KG1 (cell line): ENCODE measurements at regions not wholly inside any gene's neighbourhood (a gene's known extent, or its start where the extent isn't known, plus 50 kb on each side); places are given as distances from the start of the nearest gene placed in this dataset.
"Not testable (repeated sequence)": the region's sequence is repeated elsewhere in the genome, so short reads cannot be mapped to it uniquely, and the experiment has no call there.

Experiments used
- DNase-seq: peaks from one replicate; lab custom pipeline; 2025; lab: John Stamatoyannopoulos, UW

DNA sequence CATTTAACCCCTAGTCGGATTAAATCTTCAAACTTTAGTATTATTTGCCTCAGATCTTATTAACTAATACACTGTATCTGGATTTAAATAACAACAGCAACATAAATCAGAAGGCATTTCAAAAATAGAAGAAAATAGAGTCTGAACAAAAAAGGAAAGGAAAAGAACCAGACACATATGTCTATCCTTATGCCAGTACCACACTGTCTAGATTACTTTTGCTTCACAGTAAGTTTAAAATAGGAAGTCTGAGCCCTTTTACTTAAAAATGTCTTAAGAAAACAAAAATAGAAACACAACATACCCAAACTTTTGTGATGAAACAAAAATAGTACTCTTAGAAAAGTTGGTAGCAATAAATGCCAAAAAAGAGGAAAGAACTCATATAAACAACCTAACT is 1615.8 kb downstream of the SI start:
- no peak for DNase-seq

DNA sequence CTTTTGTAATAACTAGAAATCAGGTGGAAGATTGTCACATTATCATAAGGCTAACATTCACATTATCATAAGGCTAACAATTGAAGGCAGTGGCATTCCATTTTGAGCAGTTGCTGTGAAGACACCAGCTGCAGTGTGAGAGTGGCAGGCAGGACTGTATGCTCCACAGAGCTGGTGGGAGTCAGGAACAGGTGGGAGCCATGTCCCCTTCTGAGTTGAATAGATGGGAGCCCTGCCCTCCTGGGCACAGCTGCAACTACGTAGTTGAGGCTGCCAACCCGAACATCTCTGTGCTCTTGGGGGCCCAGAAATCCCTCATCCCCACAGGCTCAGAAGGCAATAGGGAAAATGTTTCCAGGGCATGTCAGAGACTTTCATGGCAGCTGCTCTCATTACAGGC is 1627.6 kb downstream of the SI start:
- no peak for DNase-seq

DNA sequence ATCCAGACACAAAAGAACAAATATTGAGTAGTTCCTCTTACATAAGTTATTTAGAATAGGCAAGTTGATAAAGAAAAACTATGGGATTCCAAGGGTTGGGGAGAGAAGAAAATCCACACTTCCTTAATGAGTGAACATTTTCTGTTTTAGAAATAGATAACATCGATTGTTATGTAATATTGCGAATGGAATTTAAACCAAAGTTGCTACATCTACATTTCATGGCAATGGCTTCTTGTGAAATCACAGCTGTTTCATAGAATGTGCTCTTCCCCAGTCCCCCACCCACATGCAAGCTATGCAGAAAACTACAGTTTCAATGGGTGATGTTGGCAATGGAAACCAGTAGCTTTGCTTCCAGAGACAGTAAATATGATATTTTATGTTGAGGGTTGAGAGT is 1639.5 kb downstream of the SI start:
- no peak for DNase-seq

DNA sequence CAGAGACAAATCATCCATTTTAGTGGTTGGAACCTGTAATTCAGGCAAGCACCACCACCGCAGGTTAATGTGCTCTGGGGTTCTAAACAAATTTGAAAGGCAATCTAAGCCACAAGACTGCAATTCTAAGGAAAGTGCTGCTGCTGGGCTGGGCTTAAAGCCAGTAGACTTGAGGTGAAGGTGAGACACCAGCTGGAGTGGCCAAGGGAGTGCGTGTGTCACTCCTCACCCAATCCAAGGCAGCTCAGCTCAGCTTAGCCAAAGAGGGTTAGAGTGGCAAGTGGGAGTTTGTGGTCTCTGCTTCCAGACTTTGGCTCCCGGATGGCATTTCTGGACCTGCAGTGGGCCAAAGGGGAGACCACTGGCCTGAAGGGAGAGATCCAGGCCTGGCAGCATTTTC is 1655.6 kb downstream of the SI start:
- no peak for DNase-seq

DNA sequence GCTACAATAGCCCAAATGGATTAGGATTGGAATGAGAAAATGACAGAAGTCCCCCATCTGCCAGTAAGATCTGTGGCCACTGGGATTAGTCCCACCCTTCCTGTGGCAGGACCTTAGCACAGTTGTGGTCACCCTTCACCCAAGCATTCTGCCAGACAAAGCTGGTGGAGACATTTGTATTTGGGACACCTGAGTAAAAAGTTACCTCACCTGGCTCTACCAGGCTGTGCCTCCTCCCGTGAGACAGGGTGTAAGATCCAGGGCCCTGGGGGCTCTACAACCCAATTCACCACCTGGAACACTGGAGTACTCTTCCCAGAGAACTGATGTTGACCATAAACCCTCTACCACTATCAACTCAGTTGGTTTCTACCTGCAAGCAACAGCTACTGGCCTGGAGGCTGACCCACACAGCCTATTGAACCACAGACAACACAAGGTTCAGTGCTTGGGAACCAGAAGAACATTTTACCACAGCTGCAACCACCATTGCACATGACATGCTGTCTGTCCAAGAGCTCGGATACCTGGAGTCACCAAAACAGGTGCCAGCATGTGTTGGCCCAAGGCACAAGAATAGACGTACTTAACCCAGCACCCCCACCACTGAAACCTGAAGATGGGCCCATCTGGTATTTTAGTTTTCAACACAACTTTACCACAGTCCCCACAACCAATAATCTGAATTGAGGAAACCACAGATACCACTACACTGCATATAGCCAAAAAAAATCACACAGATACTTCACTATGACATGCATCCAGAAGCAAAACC is 1686.7 kb downstream of the SI start:
- no peak for DNase-seq

DNA sequence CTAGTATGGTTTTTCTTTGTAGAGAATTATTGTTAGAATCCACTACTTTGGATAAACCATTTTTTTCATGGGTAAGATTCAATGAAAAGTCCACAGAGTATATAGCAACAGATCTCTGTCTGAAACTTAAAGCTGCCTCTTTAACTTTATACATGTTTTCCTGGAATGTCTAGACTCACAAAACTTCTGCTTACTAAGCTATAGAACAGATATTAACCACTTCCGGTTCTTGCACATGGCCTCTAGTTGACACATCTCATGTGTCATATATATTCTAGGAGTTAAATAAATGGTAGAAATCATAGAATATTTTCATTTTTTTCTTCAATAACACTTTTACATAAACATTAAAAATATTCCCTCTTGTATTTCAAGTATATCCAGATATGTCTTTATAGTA is 1693.9 kb downstream of the SI start:
- DNase-seq: no peak

DNA sequence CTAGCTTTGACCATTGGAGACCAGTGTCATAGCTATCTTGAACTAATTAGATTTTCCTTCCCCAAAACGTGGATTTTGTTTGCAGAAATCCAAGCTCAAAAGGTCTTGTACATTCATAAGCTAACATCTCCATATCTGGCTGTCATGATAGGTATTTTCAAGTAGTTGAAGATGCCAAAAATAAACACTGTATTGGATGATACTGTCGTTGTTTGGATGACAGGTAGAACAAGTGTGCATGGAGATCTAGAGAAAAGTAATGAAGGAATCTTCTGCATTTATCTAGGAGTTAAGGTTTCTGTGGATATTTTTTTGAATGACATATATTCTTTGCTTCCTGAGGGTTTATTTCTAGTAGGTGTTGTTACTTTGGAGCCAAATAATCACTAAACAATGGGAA is 1696.1 kb downstream of the SI start:
- DNase-seq: no peak

DNA sequence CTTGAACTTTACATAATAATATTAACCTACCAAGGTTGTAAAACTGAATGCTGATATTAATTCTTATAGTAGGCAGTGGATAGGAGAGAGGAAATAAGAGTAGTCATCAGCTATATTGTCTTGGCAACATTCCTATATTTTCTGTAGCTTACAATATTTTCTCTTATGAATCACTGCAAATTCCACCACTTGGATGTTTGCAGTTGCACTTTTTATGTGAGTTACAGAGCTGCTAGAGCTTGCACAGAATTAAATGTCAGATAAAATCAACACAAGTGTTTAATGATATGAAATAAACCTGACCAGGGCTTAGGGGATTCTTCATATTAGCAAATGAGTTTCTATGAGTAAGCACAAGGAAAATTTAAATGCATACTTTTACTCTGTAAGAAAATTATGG is 1710.1 kb downstream of the SI start:
- DNase-seq: no peak

DNA sequence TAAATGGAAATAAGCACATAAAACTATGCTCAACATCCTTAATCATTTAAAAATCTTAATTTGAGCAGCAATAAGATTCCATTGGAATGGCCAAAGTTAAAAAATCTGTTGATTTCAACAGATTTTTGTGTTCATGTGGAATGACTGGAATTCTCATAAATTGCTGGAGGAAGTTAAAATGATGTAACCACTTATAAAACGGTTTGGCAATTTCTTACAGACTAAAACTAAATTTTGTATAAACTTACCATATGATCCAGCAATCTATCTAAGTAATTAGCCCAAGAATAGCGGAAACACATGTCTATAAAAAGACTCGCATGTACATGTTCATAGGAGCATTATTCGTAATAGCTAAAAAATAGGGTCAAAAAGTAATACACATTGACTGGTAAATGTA is 1713.6 kb downstream of the SI start:
- no peak for DNase-seq

DNA sequence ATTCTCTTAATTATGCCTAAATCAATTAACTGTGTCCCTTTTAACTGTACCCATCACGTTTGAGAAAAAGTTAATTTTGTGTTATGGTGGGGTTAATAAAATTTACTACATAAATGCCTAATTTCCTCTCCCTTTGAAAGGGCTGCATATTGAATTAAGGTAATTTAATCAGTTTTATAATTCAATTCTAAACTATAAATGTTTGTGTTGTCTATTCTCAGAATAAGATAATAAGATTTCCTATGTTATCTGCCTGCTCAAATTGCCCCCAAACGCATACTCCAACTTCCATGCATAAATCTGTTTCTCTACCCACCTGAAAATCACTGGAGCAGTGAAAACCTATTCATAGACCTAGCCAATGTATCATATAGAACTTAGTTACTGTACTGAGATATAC is 1716.1 kb downstream of the SI start:
- no peak for DNase-seq

DNA sequence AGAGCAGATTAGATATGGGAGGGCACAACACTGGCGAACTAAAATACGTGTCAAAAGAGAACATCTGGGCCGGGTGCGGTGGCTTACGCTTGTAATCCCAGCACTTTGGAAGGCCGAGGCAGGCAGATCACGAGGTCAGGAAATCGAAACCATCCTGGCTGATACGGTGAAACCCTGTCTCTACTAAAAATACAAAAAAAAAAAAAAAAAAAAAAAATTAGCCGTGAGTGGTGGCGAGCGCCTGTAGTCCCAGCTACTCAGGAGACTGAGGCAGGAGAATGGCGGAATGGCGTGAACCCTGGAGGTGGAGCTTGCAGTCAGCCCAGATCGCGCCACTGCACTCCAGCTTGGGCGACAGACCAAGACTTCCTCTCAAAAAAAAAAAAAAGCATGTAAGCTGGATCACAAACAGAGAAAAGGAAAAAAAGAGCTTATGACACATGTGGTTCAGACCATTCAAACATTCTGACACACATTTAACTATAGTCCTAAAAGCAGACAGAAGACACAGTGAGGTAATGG is 1716.9 kb downstream of the SI start:
- not testable (repeated sequence) for DNase-seq

DNA sequence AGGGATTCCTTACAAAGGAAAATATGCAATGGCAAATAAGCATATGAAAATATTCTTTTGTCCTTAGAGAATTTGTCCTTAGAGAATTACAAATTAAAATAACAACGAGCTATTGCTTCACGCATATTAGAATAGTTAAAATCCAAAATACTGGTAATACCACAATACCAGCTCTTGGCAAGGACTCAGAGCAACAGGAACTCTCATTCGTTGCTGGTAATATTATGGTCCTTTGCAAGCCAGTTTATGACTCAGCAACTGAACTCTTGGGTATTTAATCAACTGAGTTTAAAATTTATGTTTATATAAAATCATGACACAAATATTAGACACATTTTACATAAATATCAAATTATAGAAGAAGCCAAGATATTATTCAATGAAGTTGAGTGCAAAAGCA is 1730.4 kb downstream of the SI start:
- no peak for DNase-seq

DNA sequence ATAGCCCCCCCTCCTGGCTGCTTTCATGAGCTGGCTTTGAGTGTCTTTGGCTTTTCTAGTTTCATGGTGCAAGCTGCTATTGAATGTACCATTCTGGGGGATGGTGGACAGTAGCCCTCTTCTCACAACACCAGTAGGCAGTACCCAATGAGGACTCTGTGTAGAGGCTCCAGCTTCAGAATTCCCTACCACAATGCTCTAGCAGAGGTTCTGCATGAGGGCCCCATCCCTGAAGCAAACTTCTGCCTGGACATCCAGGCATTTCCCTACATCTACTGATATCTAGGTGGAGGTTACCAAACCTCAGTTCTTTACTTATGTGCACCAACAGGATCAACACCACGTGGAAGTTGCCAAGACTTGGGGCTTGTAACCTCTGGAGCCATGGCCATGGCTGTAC is 1742.9 kb downstream of the SI start:
- DNase-seq: no peak

DNA sequence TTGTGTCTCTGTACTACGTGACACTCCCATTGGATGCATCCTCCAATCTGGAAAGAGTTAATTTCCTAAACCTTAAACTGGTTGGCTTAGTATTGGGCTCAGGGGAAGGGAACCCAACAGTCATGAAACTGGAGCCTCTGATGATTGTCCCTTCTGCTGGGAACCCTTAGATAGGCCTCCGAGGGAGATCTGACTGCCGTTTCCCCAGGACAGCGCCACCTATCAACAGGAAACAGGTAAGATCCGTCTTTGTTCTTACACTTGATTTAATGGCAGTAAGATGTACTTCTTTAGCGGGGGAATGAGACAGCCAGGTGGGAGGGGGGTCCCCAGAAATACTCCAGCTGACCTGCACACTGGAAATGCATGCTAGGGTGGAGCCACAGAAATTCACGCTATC is 1749.6 kb downstream of the SI start:
- DNase-seq: no peak

DNA sequence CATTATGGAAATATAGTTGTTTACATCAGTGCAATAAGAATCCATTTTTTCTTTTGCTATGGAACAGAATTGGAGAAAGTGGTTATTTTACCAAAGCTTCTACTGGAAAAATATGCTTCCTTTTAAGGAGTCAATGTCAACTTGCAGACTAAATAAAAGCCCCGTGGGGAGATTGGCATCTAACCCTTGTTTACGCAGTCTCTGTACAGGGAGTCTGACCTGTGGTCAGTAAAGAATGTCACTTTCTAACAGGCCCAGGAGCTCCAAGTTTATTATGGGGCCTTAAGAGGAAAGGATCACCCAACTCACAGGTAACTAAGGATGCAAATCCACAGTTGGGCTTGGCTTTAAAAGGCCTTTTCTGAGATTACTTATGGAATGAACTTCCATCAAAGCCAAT is 1751.2 kb downstream of the SI start:
- no peak for DNase-seq

DNA sequence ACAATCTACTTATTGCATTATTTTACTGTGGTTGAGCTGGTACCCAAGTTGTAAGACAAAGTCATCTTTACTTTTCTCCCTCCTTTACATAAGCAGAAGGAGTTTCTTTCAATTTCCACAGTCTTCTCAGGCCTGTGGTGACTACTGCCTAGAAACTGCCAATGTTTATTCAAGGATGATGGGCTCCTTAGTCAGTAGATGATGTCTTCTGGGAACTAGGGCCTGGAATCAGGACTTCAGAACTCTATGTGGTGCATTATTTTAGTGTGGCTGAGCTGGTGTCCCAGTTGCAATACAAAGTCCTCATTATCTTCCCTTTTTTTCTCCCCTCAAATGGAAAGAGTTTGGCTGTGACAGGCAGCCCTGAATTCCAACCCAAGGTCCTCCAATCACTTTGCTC is 1762.5 kb downstream of the SI start:
- no peak for DNase-seq

DNA sequence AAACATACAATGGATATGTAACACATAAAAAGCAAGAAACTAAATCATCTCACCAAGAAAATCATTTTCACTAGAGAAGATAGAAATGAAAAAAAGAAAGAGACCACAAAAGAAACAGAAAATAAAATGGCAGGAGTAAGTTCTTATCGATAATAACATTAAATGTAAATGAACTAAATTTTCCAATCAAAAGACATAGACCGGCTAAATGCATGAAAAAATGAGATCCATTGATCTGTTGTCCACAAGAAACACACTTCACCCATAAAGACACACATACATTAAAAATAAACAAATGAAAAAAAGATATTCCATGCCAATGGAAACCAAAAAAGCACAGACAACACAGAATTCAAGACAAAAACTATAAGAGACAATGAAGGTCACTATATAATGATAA is 1771.9 kb downstream of the SI start:
- no peak for DNase-seq

DNA sequence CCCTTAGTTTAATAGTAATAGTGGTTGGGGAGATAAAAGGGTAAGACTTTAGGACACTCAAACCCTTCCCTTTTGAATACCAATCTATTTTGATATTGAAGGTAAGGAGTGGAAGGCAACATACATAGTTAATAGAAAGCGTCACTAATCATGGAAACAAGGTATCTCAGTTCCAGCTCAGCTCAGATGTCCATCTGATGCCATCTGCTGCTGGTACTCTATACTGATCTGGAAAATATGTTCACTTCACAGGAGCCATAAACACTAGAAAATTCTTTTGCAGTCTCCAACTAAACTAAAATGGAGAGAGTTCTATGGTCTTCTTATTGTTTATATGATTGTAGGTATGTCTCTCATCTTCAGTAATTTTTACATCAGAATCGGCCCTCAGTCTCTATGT is 1777.1 kb downstream of the OTOL1 start:
- no peak for DNase-seq

DNA sequence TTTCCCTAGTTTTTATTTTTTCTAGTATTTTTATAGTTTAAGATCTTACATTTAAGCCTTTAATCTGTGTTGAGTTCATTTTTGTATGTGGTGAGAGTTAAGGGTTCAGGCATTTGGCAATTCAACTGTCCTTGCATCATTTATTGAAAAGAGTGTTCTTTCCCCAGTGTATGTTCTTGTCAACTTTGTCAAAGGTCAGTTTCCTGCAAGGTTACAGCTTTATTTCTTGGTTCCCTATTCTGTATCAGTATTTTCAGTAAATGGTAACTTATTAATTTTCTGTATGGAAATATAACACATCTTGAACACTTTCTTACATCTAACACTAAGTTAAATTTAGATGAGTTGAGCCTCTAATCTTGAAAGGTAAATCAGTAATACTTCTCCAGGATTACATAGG is 1770.1 kb downstream of the OTOL1 start:
- DNase-seq: no peak

DNA sequence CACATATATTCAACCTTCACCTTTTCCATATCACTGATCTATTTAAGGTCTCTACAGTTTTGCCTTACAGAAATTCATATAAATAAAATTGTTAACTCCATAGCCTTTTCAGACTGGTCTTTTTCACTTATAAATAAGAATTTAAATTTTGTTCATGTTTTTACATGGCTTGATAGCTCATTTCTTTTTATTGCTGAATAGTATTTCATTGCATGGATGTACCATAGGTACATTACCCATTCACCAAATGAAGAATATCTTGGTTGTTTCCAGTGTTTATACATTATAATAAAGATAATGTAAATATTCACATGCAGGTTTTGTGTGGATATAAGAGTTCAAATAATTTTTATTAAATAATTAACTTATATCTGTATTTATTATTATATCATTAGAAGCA is 1765.0 kb downstream of the OTOL1 start:
- no peak for DNase-seq

DNA sequence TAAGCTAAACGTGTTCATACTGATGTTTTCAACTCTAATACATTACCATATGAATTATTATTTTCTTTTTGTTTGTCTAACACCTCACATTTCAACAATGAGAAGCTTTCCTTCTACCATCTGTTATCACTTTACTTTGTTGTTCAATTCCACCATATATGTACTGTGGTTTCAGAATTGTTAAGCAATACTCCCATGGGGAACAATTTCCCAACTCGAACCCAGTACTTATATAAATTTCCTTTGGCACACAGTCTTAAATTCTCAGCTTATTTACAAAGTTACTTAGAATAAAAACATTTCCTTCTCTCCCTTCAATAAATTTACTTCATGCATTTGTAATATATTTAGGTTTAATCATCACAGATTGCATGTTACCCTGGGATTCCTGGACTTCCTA is 1764.4 kb downstream of the OTOL1 start:
- DNase-seq: no peak

DNA sequence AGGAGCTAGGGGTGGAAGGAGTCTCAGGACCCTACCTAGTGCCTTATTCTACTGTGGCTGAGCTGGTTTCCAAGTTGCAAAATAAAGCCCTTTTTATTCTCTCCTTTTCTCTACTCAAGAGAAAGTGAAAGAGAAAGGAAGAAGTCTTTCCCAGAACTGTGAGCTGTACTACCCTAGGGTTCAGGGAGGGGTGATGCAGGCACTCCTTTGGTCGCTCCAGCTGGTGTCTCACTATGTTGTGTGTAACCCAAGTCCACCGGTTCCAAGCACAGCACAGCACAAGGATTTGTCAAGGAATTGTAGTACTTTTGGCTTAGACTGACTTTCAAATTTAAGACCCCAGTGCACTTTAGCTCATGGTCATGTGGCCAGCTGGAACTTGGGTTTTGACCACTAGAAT is 1721.7 kb downstream of the OTOL1 start:
- no peak for DNase-seq

DNA sequence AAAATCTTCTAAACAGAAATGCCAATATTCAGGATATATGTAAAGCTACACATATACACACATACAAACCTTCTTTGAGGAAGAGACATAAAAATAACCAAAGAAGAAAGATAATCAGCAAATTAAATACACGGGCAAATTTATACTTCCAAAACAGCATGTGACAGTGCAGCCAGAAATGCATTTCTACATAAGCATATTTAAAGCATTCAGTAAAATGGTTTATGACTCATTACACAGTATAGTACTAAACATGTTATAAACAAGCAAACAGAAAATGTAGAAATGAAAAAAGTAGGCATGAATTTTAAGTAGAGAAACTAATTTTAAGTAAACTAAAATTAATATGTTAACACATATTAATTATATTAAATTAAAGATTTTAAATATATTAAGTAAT is 1717.2 kb downstream of the OTOL1 start:
- no peak for DNase-seq

DNA sequence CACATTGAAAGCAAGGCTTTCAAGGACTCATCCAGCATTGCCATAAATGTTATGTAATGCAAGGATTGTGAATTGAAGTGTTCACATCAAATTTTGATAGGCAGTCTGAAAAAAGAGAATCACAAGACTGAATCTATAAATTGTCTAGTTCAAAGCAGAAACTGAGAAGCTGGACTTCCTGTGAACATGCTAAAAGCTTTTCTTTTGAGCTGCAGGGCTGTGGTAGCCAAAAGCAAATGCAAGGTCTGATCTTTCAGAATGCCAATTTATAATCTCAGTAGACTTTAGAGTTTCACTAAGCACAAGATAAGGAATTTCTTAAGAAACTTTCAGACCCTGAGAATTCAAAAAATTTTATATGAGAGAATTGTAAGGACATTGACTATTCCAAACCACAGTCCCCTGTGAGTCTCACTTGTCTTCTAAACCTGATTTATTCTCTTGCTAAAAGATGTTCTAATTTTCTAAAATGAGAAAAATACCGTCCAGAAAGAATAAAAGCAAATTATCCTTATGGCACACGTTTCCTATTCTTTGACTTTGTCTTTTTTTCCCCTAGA is 1700.3 kb downstream of the OTOL1 start:
- no peak for DNase-seq
